IMR-90 (cell line): ENCODE measurements at regions not wholly inside any gene's neighbourhood (a gene's known extent, or its start where the extent isn't known, plus 50 kb on each side); places are given as distances from the start of the nearest gene placed in this dataset.

Experiments
- ATAC-seq: fragments of 200-7000 bp; cut with Tn5 transposase; 2 replicates; pipeline ENCODE4 v1.9.1; 2020; ENCODE audit warnings: low read depth, mild to moderate bottlenecking, moderate library complexity
- BruUV-seq: library from RNA; stranded (reverse); fragments of 400-500 nt; replicated peaks from 2 replicates; lab custom pipeline; 2021; lab: Mats Ljungman, UMichigan
- CTCF ChIA-PET: fragments of 300-600 bp; formaldehyde crosslinking; extraction: SDS; loops from one replicate; lab custom pipeline; 2021; ENCODE audit warnings: antibody characterized with exemption; lab: Yijun Ruan, JAX
- POLR2A ChIA-PET: fragments of 300-600 bp; sonication (Branson Sonifier 250); formaldehyde crosslinking; loops from one replicate; lab custom pipeline; 2022; ENCODE audit warnings: antibody characterized with exemption; ENCODE audit not compliant: unreplicated experiment; lab: Charles Lee
- DNase-seq: peaks from one replicate; pipeline ENCODE4 v3.0.0; 2013
- H2AFZ ChIP-seq: replicated peaks from 2 replicates; pipeline ENCODE3; 2013; ENCODE audit warnings: low read length, mild to moderate bottlenecking; ENCODE audit not compliant: poor library complexity
- H2AK5ac ChIP-seq: 2 replicates; pipeline ENCODE4 v1.6.1; 2013; ENCODE audit warnings: low read depth, low read length, inconsistent platforms
- H2AK9ac ChIP-seq: replicated peaks from 2 replicates; pipeline ENCODE3; 2013; ENCODE audit warnings: mild to moderate bottlenecking, low read depth, low read length, moderate library complexity; ENCODE audit not compliant: poor library complexity
- H2BK120ac ChIP-seq: 2 replicates; pipeline ENCODE4 v1.6.1; 2013; ENCODE audit warnings: low read depth, low read length, inconsistent platforms
- H2BK15ac ChIP-seq: 3 replicates; pipeline ENCODE4 v1.6.1; 2013; ENCODE audit warnings: low read depth, low read length, inconsistent platforms
- H2BK20ac ChIP-seq: 2 replicates; pipeline ENCODE4 v1.6.1; 2013; ENCODE audit warnings: low read depth, mild to moderate bottlenecking, inconsistent platforms, low read length, moderate library complexity
- H2BK5ac ChIP-seq: 2 replicates; pipeline ENCODE4 v1.6.1; 2013; ENCODE audit warnings: mild to moderate bottlenecking, low read depth, low read length, inconsistent platforms; ENCODE audit not compliant: poor library complexity, severe bottlenecking
- H3K14ac ChIP-seq: replicated peaks from 2 replicates; pipeline ENCODE4 v1.6.1; 2013; ENCODE audit warnings: low read depth, low read length, inconsistent platforms
- H3K18ac ChIP-seq: 2 replicates; pipeline ENCODE4 v1.6.1; 2013; ENCODE audit warnings: low read depth, low read length, control low read depth
- H3K23ac ChIP-seq: 2 replicates; pipeline ENCODE4 v1.6.1; 2013; ENCODE audit warnings: low read depth, low read length, inconsistent platforms
- H3K27ac ChIP-seq: 2 replicates; pipeline ENCODE4 v1.5.1; 2013; ENCODE audit warnings: mild to moderate bottlenecking, control low read depth, low read length; ENCODE audit not compliant: insufficient read depth
- H3K27me3 ChIP-seq: 2 replicates; pipeline ENCODE4 v1.6.1; 2013; ENCODE audit warnings: low read length; ENCODE audit not compliant: control insufficient read depth, insufficient read depth
- H3K36me3 ChIP-seq: 2 replicates; pipeline ENCODE4 v1.6.1; 2013; ENCODE audit warnings: low read length, mixed read lengths; ENCODE audit not compliant: control insufficient read depth, insufficient read depth
- H3K4ac ChIP-seq: 2 replicates; pipeline ENCODE4 v1.6.1; 2013; ENCODE audit warnings: low read depth, low read length, inconsistent platforms
- H3K4me1 ChIP-seq: 2 replicates; pipeline ENCODE4 v1.6.1; 2013; ENCODE audit warnings: low read length, mixed read lengths; ENCODE audit not compliant: control insufficient read depth, insufficient read depth
- H3K4me2 ChIP-seq: 2 replicates; pipeline ENCODE4 v1.6.1; 2013; ENCODE audit warnings: low read depth, mild to moderate bottlenecking, control low read depth, low read length, moderate library complexity
- H3K4me3 ChIP-seq: 2 replicates; pipeline ENCODE4 v1.5.1; 2013; ENCODE audit warnings: low read depth, mild to moderate bottlenecking, control low read depth, low read length, moderate library complexity; ENCODE audit not compliant: insufficient read depth
- H3K56ac ChIP-seq: 2 replicates; pipeline ENCODE4 v1.6.1; 2013; ENCODE audit warnings: low read length, inconsistent platforms; ENCODE audit not compliant: insufficient read depth; ENCODE audit errors: extremely low read depth
- H3K79me1 ChIP-seq, 2 experiments: 2 replicates each; pipeline ENCODE4 v1.6.1; 2013; ENCODE audit warnings: low read length in 2 of 2, inconsistent platforms in 1 of 2, low read depth in 1 of 2
- H3K9ac ChIP-seq: 2 replicates; pipeline ENCODE4 v1.6.1; 2013; ENCODE audit warnings: low read depth, low read length, control low read depth
- H3K9me1 ChIP-seq: 2 replicates; pipeline ENCODE4 v1.6.1; 2013; ENCODE audit warnings: low read length, inconsistent platforms; ENCODE audit not compliant: insufficient read depth
- H3K9me3 ChIP-seq: 2 replicates; pipeline ENCODE4 v1.6.1; 2013; ENCODE audit warnings: low read length; ENCODE audit not compliant: control insufficient read depth, insufficient read depth
- H4K20me1 ChIP-seq: 2 replicates; pipeline ENCODE4 v1.6.1; 2013; ENCODE audit warnings: low read length, inconsistent platforms; ENCODE audit not compliant: insufficient read depth
- H4K5ac ChIP-seq: 2 replicates; pipeline ENCODE4 v1.6.1; 2013; ENCODE audit warnings: mild to moderate bottlenecking, low read depth, low read length, control low read depth
- H4K8ac ChIP-seq, 2 experiments: 2 replicates each; pipeline ENCODE4 v1.6.1; 2013; ENCODE audit warnings: low read depth in 2 of 2, low read length in 2 of 2, control low read depth in 1 of 2, inconsistent platforms in 1 of 2
- H4K91ac ChIP-seq: 2 replicates; pipeline ENCODE4 v1.6.1; 2013; ENCODE audit warnings: low read depth, low read length, inconsistent platforms; ENCODE audit not compliant: insufficient read depth
- BHLHE40 ChIP-seq: fragments of 150-350 bp; IDR thresholded peaks from 2 replicates; pipeline ENCODE4 v1.6.1; 2016; ENCODE audit warnings: mild to moderate bottlenecking, low read depth, low read length
- CEBPB ChIP-seq: IDR thresholded peaks from 2 replicates; pipeline ENCODE4 v1.6.1; 2012; ENCODE audit warnings: low read depth, low read length, improper control_type of control experiment
- CHD1 ChIP-seq: IDR thresholded peaks from 2 replicates; pipeline ENCODE4 v1.6.1; 2012; ENCODE audit warnings: low read depth, low read length, improper control_type of control experiment
- ELK1 ChIP-seq: fragments of 150-350 bp; IDR thresholded peaks from 2 replicates; pipeline ENCODE4 v1.6.1; 2016; ENCODE audit warnings: low read depth, mild to moderate bottlenecking, low read length, moderate library complexity, borderline replicate concordance
- FOS ChIP-seq: fragments of 150-350 bp; IDR thresholded peaks from 2 replicates; pipeline ENCODE4 v1.6.1; 2016; ENCODE audit warnings: low read depth, low read length
- MAZ ChIP-seq: IDR thresholded peaks from 2 replicates; pipeline ENCODE4 v1.6.1; 2012; ENCODE audit warnings: low read depth, mild to moderate bottlenecking, low read length, improper control_type of control experiment, moderate library complexity, borderline replicate concordance
- MXI1 ChIP-seq: IDR thresholded peaks from 2 replicates; pipeline ENCODE4 v1.6.1; 2012; ENCODE audit warnings: low read depth, mild to moderate bottlenecking, low read length, moderate library complexity, borderline replicate concordance
- NFE2L2 ChIP-seq: fragments of 150-350 bp; IDR thresholded peaks from 2 replicates; pipeline ENCODE4 v1.6.1; 2016; ENCODE audit warnings: low read depth, mild to moderate bottlenecking, low read length
- RAD21 ChIP-seq: IDR thresholded peaks from 2 replicates; pipeline ENCODE4 v1.6.1; 2012; ENCODE audit warnings: low read length, improper control_type of control experiment
- RCOR1 ChIP-seq: IDR thresholded peaks from 2 replicates; pipeline ENCODE4 v1.6.1; 2012; ENCODE audit warnings: mild to moderate bottlenecking, low read length, improper control_type of control experiment; ENCODE audit not compliant: insufficient replicate concordance
- RFX5 ChIP-seq: IDR thresholded peaks from 2 replicates; pipeline ENCODE4 v1.8.0; 2012; ENCODE audit warnings: low read depth, mild to moderate bottlenecking, low read length, moderate library complexity
- USF2 ChIP-seq: fragments of 150-350 bp; IDR thresholded peaks from 2 replicates; pipeline ENCODE4 v1.6.1; 2017; ENCODE audit warnings: mild to moderate bottlenecking, antibody characterized with exemption, low read length, low read depth
- WGBS, 2 experiments: methylation state at CpG; one replicate each; pipeline versions ENCODE4 v1.1.5 to v1.1.7; 2013; ENCODE audit warnings: missing lambda C conversion rate in 2 of 2; ENCODE audit not compliant: insufficient read length in 1 of 2; ENCODE audit errors: extremely low coverage in 2 of 2; 5-methylcytosine and 5-hydroxymethylcytosine counted together
- dilution Hi-C: fragments of 300-500 bp; cut with HindIII; formaldehyde crosslinking; loops from one replicate; pipeline ENCODE4 v1.14.3; 2018; ENCODE audit warnings: low sequenced_read_pairs; ENCODE audit not compliant: unreplicated experiment
- in situ Hi-C: fragments of 300-500 bp; cut with MboI; formaldehyde crosslinking; loops from 3 replicates; pipeline ENCODE4 v1.14.3; 2019; ENCODE audit warnings: low sequenced_read_pairs, inconsistent platforms, mixed read lengths
- intact Hi-C: fragments of 100-400 bp; cut with micrococcal nuclease; formaldehyde crosslinking; loops from 2 replicates; pipeline ENCODE4 v1.10.0; 2022
- TF ChIP-seq, protein P1 (sequence below): conservative IDR thresholded peaks from 2 replicates; pipeline ENCODE4 v1.5.1; 2012; ENCODE audit warnings: mild to moderate bottlenecking, low read depth, low read length, improper control_type of control experiment

- Histone ChIP-seq H2BK120ac (peak overlapping the region; percentile 97), H3K18ac (peak overlapping the region; percentile 99), H3K9ac (peak overlapping the region; percentile 90), H3K23ac (peak overlapping the region; percentile 94), H3K4me3 (peak overlapping the region; percentile 36; the same call in 1 of the 2 replicates), H4K20me1 (no peaks in the 10 kb centered on the region), H3K56ac (peak overlapping the region; percentile 95), H3K4ac (peak overlapping the region; percentile 95), H3K27ac (peak overlapping the region; percentile 70), H3K4me1 (peaks cover 23% of the 10 kb centered on the region), H2BK15ac (peak overlapping the region; percentile 94), H3K4me2 (peak overlapping the region; percentile 83), H3K27me3 (no peaks in the 10 kb centered on the region), H3K9me1 (peaks cover 5% of the 10 kb centered on the region; the same call in 1 of the 2 replicates), H4K8ac (peak overlapping the region; percentile 86 to 92), H3K9me3 (no peaks in the 10 kb centered on the region), H3K79me1 (peaks cover 3 to 10% of the 10 kb centered on the region in 2 experiments; a peak in 3 of 4 replicates), H3K36me3 (no peaks in the 10 kb centered on the region), H2AFZ (peak overlapping the region; percentile 59), H4K91ac (peak overlapping the region; percentile 96), H2BK20ac (peak overlapping the region; percentile 99), H2BK5ac (peak overlapping the region; percentile 93), H4K5ac (peak overlapping the region; percentile 94), H3K14ac (peak overlapping the region; percentile 96), H2AK5ac (peak overlapping the region; percentile 92), H2AK9ac (peak overlapping the region; percentile 63)
- POLR2A ChIA-PET: interaction anchor here (1.7 kb wide), 1 partner anchor 76 kb away, joined by 4 read pairs; no protein-coding TSS in a partner anchor
- BruUV-seq: no TSS peak
- CTCF ChIA-PET: no interaction called here
- ATAC-seq (peak; percentile 57), DNase-seq (peak; percentile 87)
- in situ Hi-C loops: loop anchor here (10.0 to 25.0 kb wide), 5 partner anchors 259 to 1266 kb away; partner anchors contain the start of gene PAPPA
- dilution Hi-C loops: no loop called here
- intact Hi-C loops: loop anchor here (1.0 to 10.0 kb wide), 5 partner anchors 55 to 489 kb away; no protein-coding TSS in a partner anchor
- WGBS, 2 experiments: no CpG with 5 or more reads among the region's 10 CpGs
- TF ChIP-seq NFE2L2: no peak
- peak; percentile 82 for TF ChIP-seq BHLHE40
- no peak for TF ChIP-seq MXI1
- TF ChIP-seq RAD21: no peak; the same call in 1 of the 2 replicates
- TF ChIP-seq RCOR1: no peak
- TF ChIP-seq RFX5: no peak
- TF ChIP-seq, protein P1, sequence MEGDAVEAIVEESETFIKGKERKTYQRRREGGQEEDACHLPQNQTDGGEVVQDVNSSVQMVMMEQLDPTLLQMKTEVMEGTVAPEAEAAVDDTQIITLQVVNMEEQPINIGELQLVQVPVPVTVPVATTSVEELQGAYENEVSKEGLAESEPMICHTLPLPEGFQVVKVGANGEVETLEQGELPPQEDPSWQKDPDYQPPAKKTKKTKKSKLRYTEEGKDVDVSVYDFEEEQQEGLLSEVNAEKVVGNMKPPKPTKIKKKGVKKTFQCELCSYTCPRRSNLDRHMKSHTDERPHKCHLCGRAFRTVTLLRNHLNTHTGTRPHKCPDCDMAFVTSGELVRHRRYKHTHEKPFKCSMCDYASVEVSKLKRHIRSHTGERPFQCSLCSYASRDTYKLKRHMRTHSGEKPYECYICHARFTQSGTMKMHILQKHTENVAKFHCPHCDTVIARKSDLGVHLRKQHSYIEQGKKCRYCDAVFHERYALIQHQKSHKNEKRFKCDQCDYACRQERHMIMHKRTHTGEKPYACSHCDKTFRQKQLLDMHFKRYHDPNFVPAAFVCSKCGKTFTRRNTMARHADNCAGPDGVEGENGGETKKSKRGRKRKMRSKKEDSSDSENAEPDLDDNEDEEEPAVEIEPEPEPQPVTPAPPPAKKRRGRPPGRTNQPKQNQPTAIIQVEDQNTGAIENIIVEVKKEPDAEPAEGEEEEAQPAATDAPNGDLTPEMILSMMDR: no peak
- no peak for TF ChIP-seq CHD1
- no peak for TF ChIP-seq ELK1
- TF ChIP-seq USF2: no peak
- 0 out of 2 replicates have a peak, but pooled peaks have one; percentile 16 for TF ChIP-seq CEBPB
- no peak for TF ChIP-seq FOS
- 0 out of 2 replicates have a peak, but pooled peaks have one; percentile 21 for TF ChIP-seq MAZ
Measured at GRCh38 chr9:115596021-115596745, 478.2 kb upstream of the TNC start.
